Panc1 (cell line): ENCODE measurements at regions not wholly inside any gene's neighbourhood (a gene's known extent, or its start where the extent isn't known, plus 50 kb on each side); places are given as distances from the start of the nearest gene placed in this dataset.
A peak's percentile ranks its signal among the peaks of the same experiment; 100 is the strongest.

Experiments used
- ATAC-seq: fragments of 200-7000 bp; cut with Tn5 transposase; 2 replicates; pipeline ENCODE4 v1.9.1; 2020; ENCODE audit warnings: mild to moderate bottlenecking, moderate library complexity
- BruUV-seq: library from RNA; stranded (reverse); fragments of 400-500 nt; replicated peaks from 2 replicates; lab custom pipeline; 2021; lab: Mats Ljungman, UMichigan
- CTCF ChIA-PET: fragments of 300-600 bp; sonication (Branson Sonifier 250); formaldehyde crosslinking; loops from one replicate; lab custom pipeline; 2022; ENCODE audit warnings: antibody characterized with exemption; lab: Charles Lee
- POLR2A ChIA-PET: fragments of 300-600 bp; sonication (Branson Sonifier 250); formaldehyde crosslinking; loops from one replicate; lab custom pipeline; 2022; ENCODE audit warnings: antibody characterized with exemption; lab: Charles Lee
- DNase-seq: peaks from one replicate; pipeline ENCODE4 v3.0.0-alpha.2; 2010; ENCODE audit warnings: low read depth, low spot score
- H3K27ac ChIP-seq: 2 replicates; pipeline ENCODE4 v1.5.1; 2011; ENCODE audit warnings: mild to moderate bottlenecking, low read length, inconsistent platforms
- H3K27me3 ChIP-seq: fragments of 200-500 bp; sonication (Bioruptor generic); 2 replicates; pipeline ENCODE4 v1.6.0; 2014; ENCODE audit warnings: low read length, inconsistent platforms; ENCODE audit not compliant: control insufficient read depth, insufficient read depth
- H3K36me3 ChIP-seq: fragments of 200-500 bp; sonication (Bioruptor generic); 2 replicates; pipeline ENCODE4 v1.5.1; 2014; ENCODE audit warnings: inconsistent platforms, mild to moderate bottlenecking, low read length, moderate library complexity; ENCODE audit not compliant: control insufficient read depth, insufficient read depth
- H3K4me1 ChIP-seq: 2 replicates; pipeline ENCODE4 v1.5.1; 2011; ENCODE audit warnings: inconsistent platforms, mild to moderate bottlenecking, low read length, moderate library complexity; ENCODE audit not compliant: control insufficient read depth, insufficient read depth
- H3K4me3 ChIP-seq, 2 experiments: 2 replicates each; pipeline ENCODE4 v1.5.1; 2011 to 2012; ENCODE audit warnings: low read depth in 2 of 2, low read length in 2 of 2, mild to moderate bottlenecking in 2 of 2, inconsistent platforms in 1 of 2, moderate library complexity in 1 of 2
- H3K9me3 ChIP-seq: fragments of 200-500 bp; sonication (Bioruptor generic); 2 replicates; pipeline ENCODE4 v1.5.1; 2014; ENCODE audit warnings: low read depth, mild to moderate bottlenecking, inconsistent platforms, low read length, moderate library complexity; ENCODE audit not compliant: control insufficient read depth, insufficient read depth
- CTCF ChIP-seq: fragments of 450-650 bp; IDR thresholded peaks from 2 replicates; pipeline ENCODE4 v1.5.1; 2017; ENCODE audit warnings: mild to moderate bottlenecking
- POLR2AphosphoS5 ChIP-seq: IDR thresholded peaks from 2 replicates; pipeline ENCODE4 v1.6.1; 2012; ENCODE audit warnings: mild to moderate bottlenecking, low read depth, low read length, moderate library complexity
- REST ChIP-seq, 2 experiments: IDR thresholded peaks; 2 replicates each; pipeline ENCODE4 v1.6.1; 2011 to 2012; ENCODE audit warnings: low read depth in 2 of 2, control low read depth in 1 of 2, low read length in 1 of 2, mild to moderate bottlenecking in 1 of 2, moderate library complexity in 1 of 2; ENCODE audit not compliant: insufficient read depth in 1 of 2
- SIN3A ChIP-seq: IDR thresholded peaks from 2 replicates; pipeline ENCODE4 v1.6.1; 2012; ENCODE audit warnings: low read depth, mild to moderate bottlenecking, low read length, moderate library complexity, borderline replicate concordance; ENCODE audit not compliant: insufficient read depth
- TCF7L2 ChIP-seq: IDR thresholded peaks from 2 replicates; pipeline ENCODE4 v1.6.1; 2011; ENCODE audit warnings: mild to moderate bottlenecking, low read depth, low read length, inconsistent platforms
- in situ Hi-C: cut with HindIII; loops from 2 replicates; pipeline ENCODE4 v1.10.0; 2016; ENCODE audit warnings: low sequenced_read_pairs, low pct_unique_long_range_greater_than_20kb
- intact Hi-C: fragments of 100-400 bp; cut with micrococcal nuclease; formaldehyde crosslinking; loops from one replicate; pipeline ENCODE4 v1.10.0; 2022; ENCODE audit not compliant: unreplicated experiment

- ATAC-seq: no peak
- BruUV-seq: no TSS peak
Observed at GRCh38 chr11:122213171-122213570, 97.2 kb upstream of the BLID start.

GRCh38 chr11:122210367-122210997, 94.5 kb upstream of the BLID start:
- no TSS peak for BruUV-seq
- no peaks in the 10 kb centered on the region for H3K9me3 ChIP-seq
- intact Hi-C loops (no loop called here), in situ Hi-C loops (no loop called here)
- H3K27ac ChIP-seq: no peak overlapping the region
- ATAC-seq (no peak), DNase-seq (no peak)
- H3K27me3 ChIP-seq: no peaks in the 10 kb centered on the region
- TF ChIP-seq CTCF (no peak), SIN3A (no peak), REST (IDR thresholded peaks at IDR 0.05; ENCODE audit: insufficient read depth in 1 of 2, low read depth in 2 of 2, low read length in 1 of 2) (no peak), POLR2AphosphoS5 (no peak), TCF7L2 (no peak)
- no peaks in the 10 kb centered on the region for H3K36me3 ChIP-seq
- POLR2A ChIA-PET: no interaction called here
- CTCF ChIA-PET: no interaction called here
- H3K4me3 ChIP-seq: no peak overlapping the region
- H3K4me1 ChIP-seq: no peaks in the 10 kb centered on the region

More at GRCh38 chr11:122213171-122213570, 97.2 kb upstream of the BLID start:
- H3K27me3 ChIP-seq: no peaks in the 10 kb centered on the region
- intact Hi-C loops (no loop called here), in situ Hi-C loops (no loop called here)
- ChIA-PET POLR2A (interaction anchor here (0.6 kb wide), 1 partner anchor 160 kb away, joined by 7 read pairs; no protein-coding TSS in a partner anchor), CTCF (no interaction called here)
- no peak for TF ChIP-seq TCF7L2
- TF ChIP-seq REST (IDR thresholded peaks at IDR 0.05; ENCODE audit: insufficient read depth in 1 of 2, low read depth in 2 of 2, low read length in 1 of 2): peak in 1 of 2 experiments; percentile 51; a peak in 2 of 4 replicates
- H3K4me3 ChIP-seq: no peak overlapping the region
- no peak for DNase-seq
- H3K36me3 ChIP-seq: no peaks in the 10 kb centered on the region
- H3K4me1 ChIP-seq: no peaks in the 10 kb centered on the region
- no peak overlapping the region for H3K27ac ChIP-seq
- no peaks in the 10 kb centered on the region for H3K9me3 ChIP-seq
